RCC 7860 (cell line): ENCODE measurements at regions not wholly inside any gene's neighbourhood (a gene's known extent, or its start where the extent isn't known, plus 50 kb on each side); places are given as distances from the start of the nearest gene placed in this dataset.

Experiments used
- DNase-seq: peaks from one replicate; pipeline ENCODE4 v3.0.0-alpha.2; 2015; ENCODE audit warnings: low spot score
- FAIRE-seq: peaks from 2 replicates; lab custom pipeline; 2012; peaks lifted over from hg19 to GRCh38; lab: Jason Lieb, UNC

- no peak for FAIRE-seq
- DNase-seq = no peak
These were observed 214.4 kb upstream of the RORB start for GRCh38 chr9:74282526-74283253.

- no peak for DNase-seq
These were observed 212.3 kb upstream of the RORB start for GRCh38 chr9:74284581-74285450.

GRCh38 chr9:74293479-74293878, 203.7 kb upstream of the RORB start:
- no peak for DNase-seq

More at GRCh38 chr9:74284581-74285450, 212.3 kb upstream of the RORB start:
- no peak for FAIRE-seq

DNA sequence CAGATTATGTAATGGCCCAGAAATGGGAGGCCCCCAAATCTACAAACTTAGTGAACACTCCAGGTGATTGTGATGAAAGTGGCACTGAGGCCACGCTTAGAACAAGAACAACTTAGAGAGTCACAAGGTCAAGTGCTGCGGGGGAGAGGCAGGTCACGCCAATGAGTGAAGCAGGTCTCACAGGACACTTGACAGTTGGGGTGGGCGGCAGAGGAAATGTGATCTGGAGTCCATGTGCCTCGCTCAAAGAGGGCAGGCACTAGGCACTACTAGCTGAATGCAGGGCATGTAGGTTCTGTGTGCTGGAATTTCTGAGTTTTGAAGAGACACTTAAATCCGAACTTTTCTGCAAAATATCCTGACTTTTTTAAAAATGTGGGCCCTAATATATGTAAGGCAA, 193.2 kb upstream of the RORB start:
- FAIRE-seq (no peak), DNase-seq (no peak)

More at GRCh38 chr9:74293479-74293878, 203.7 kb upstream of the RORB start:
- FAIRE-seq = no peak

DNA sequence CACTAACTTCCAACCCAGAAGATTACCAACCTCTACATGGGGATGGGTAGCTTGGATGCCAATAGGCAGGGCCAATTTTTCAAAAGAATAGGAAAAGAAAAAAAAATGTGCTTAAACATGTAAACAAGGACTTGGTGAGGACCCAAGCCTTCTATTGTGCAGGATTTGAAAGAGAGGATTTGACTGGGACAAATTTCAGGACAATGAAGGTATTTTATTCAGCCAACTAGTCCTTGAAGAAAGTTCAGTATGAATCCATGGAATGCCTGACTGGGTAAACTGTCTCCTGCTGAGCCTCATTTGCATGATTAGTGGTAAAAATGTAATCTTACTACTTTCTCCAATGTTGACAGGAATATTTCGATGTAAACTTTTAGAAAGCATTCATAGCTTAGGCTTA, 192.5 kb upstream of the RORB start:
- DNase-seq (no peak), FAIRE-seq (no peak)

- no peak for DNase-seq
- no peak for FAIRE-seq
These were observed 187.5 kb upstream of the RORB start for GRCh38 chr9:74309654-74310053.

DNA sequence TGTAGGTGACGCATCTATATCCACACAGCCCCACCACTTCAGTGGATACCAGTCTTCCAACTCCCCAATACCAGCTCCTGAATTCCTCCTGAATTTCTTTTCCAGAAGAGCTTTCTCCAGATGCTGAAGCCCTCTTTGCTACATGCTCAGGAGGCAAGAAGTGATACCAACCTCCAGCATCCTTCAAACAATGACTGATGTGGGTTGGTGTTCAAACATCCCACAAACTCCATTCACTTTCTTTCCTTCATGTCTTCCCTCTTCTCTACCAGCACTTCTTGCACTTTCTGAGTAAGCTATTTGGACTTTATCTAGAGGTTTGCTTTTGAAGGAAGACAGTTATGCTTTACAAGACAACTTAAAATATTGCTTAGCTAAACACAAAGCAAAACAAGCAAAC, 179.9 kb upstream of the RORB start:
- FAIRE-seq = no peak
- DNase-seq = no peak

GRCh38 chr9:74321396-74321795, 175.7 kb upstream of the RORB start:
- no peak for FAIRE-seq
- no peak for DNase-seq

- DNase-seq = no peak
- no peak for FAIRE-seq
These were observed 174.3 kb upstream of the RORB start for GRCh38 chr9:74322661-74323314.

DNA sequence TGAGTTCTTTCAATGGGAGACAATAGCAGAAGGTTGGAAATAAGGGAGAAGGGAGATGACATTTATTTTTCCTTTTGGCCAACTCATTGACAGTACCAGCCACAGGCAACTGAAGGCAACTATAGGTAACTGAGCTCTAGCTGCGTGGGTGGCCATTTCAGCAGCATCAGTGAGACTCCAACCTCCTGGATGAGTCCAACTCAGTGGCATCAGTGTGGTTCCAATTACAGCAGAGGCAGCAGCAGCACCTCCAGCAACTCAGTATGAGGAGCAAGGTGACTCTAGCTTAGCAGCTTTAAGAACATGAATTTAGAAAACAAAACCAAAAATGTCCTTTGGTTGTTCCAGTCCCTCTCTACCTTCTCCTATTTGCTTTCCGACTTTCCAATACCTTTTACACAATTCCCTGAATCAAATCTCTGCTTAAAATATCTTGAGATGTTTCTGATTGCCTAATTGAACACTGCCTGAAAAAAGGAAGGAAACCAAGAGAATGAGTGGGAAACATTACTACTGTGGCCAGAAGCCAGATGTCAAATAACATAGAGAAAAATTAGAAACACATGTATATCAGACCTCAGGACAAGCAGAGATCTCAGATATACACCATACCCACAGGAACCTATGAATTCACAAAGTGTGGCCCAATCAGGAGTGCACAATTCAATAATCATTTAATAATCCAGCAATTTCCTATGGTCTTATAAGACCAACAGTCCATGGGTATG, 166.5 kb upstream of the RORB start:
- FAIRE-seq (no peak), DNase-seq (no peak)

GRCh38 chr9:74331607-74332006, 165.5 kb upstream of the RORB start:
- DNase-seq (no peak), FAIRE-seq (no peak)

DNA sequence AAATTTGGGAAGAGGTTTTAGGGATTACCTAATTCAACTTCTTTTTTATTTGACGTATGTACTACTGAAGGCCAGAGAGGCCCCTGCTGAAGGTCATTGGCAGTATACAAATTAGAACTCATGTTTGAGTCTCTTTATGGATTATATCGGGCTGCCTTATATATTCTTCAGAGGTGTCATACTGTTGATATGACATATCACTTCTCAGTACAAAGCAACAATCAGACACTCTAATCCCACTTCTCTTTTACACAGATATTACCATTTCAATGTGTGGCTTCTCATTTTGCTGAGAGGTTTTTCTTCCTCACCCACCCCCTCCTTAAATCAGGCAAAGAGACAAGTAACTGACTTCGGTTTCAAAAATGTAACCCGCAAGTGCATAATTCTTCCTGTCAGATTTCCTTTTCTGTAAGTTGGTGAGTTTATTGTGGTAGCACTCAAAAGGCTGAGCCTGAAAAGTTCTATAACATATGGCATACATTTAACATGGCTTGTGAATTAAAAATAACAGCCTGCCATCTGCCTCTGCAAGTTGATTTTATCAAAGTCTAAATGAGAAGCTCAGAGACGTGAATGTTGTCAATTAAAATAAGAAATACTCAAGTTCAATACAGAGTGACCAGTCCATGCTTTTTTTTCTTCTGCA, 163.6 kb upstream of the RORB start:
- DNase-seq (no peak), FAIRE-seq (no peak)

GRCh38 chr9:74334271-74334670, 162.9 kb upstream of the RORB start:
- FAIRE-seq = no peak
- DNase-seq = no peak

DNA sequence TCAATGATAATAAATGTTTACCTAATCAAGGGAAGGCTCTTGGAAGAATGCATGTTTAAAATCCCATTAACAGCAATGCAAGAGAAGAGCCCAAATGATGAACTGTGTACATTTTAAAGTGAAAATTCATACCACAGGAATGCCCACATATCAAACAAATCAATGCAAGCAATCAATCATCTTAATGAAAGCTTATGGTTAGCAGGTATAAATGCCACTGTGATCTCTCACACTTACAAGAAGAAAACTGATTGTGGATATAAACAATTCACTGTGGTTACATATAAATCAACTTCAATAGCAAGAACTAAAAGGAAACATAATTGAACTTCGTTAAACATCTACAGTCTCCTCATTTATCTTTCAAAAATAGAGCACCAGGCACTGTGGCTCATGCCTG, 161.0 kb upstream of the RORB start:
- FAIRE-seq (no peak), DNase-seq (no peak)

DNA sequence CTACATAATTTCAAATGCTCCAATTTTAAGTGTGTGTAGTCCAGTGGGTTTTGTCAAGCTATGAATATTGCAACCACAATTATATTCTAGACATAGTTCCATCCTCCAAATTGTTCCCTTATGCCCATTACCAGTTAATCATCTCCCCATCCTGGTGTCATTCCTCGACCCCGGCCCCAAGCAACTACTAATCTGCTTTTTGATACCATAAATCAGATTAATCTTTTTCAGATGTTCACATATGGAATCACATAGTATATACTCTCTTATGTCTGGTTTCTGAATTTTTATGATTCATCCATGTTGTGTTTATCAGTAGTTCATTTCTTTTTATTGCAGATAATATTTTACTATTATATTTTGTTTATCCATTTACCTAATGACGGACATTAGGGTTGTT, 148.4 kb upstream of the RORB start:
- DNase-seq (no peak), FAIRE-seq (no peak)

DNA sequence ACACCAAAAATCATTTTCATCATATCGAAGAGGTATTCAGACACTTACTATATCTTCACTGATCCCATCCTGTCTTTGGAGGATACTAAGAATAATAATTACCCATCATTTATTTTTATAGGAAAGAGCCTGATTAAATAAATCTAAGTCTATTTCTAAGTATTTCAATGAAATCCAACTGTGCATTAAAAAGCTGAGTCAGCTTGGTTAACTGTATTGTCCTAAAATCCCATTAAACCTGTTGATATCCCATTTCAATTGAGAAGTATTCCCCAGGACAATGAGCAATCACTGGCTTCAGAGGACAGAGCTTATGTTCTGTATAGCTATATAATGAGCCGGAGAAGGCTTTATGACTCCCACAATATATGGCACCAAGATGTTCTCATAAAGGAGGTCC, 142.0 kb upstream of the RORB start:
- FAIRE-seq (no peak), DNase-seq (no peak)

GRCh38 chr9:74357577-74357976, 139.6 kb upstream of the RORB start:
- DNase-seq (no peak), FAIRE-seq (no peak)

DNA sequence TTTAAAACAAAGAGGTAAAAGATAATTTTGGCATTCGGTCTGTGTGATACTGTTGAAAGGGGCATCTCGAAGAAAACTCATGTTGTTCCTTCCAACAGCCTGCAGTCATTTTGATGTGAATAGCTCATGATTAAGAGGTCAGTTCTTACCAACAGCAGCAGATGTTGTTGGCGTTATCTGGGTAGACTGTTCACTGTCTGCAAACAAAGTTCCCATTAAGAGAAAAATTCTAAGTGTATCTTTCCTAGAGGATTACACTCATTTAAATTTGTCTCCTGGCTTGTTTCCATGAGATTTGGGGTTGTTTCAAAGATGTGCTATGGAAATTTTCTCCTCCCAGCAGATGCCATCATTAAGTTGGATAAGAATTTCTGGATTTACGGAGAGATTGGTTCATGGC, 138.2 kb upstream of the RORB start:
- no peak for FAIRE-seq

DNA sequence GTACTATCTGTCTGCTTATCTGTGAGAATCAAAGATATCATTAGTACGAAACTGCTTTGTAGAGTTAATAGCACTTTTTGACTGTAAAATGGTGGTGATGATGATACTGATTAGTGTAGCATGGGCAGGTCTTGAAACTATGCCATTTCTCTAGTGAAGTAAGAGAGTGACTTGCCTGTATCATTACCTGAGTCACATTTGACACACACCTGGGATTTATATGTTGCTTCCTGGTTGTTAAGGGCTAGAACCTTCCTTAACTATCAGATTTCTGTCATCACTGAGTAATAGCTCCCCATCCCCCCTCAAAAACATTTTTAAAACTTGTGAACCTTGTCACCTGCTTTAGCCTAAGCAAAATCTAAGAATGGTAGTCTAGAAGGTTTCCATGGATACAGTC, 135.6 kb upstream of the RORB start:
- no peak for FAIRE-seq

More for the DNA sequence above, 138.2 kb upstream of the RORB start:
- DNase-seq = no peak

DNA sequence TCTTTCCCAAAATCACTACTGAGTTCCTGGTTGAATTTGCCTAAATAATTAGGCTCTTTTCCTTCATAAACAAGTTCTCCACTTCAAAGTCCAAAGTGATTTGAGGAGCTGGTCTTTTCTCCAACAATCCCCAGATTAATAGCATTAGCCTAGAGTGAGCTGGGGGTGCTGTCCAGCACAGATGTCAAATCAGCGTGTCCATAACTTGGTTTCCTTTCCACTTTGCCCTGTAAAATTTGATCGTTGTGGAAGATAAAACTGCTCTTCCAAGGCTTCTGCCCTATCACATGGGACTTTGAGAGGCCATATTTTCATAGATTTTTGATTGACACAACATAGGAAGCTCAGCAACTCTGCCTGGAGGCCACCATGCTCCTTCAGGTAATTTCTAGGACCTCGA, 134.7 kb upstream of the RORB start:
- FAIRE-seq = no peak

More for the DNA sequence above, 135.6 kb upstream of the RORB start:
- DNase-seq = no peak

More for the DNA sequence above, 134.7 kb upstream of the RORB start:
- DNase-seq = no peak
